B cell (primary cell): ENCODE measurements at regions not wholly inside any gene's neighbourhood (a gene's known extent, or its start where the extent isn't known, plus 50 kb on each side); places are given as distances from the start of the nearest gene placed in this dataset.

Experiments
- ATAC-seq: fragments of 200-7000 bp; cut with Tn5 transposase; one replicate; pipeline ENCODE4 v1.10.0; 2021; ENCODE audit warnings: low read depth, mild to moderate bottlenecking, moderate number of reproducible peaks, moderate library complexity
- CTCF ChIA-PET: fragments of 350-600 bp; sonication (Branson Sonifier 250); formaldehyde crosslinking; loops from one replicate; lab custom pipeline; 2021; ENCODE audit warnings: antibody characterized with exemption, inconsistent platforms; lab: Charles Lee
- POLR2A ChIA-PET: fragments of 350-600 bp; sonication (Branson Sonifier 250); formaldehyde crosslinking; loops from one replicate; lab custom pipeline; 2021; ENCODE audit warnings: antibody characterized with exemption; lab: Charles Lee
- DNase-seq: peaks from one replicate; pipeline ENCODE4 v3.0.0; 2013
- H2AFZ ChIP-seq: 2 replicates; pipeline ENCODE4 v1.6.1; 2012; ENCODE audit warnings: mild to moderate bottlenecking, low read depth, low read length; ENCODE audit not compliant: insufficient read depth, poor library complexity, severe bottlenecking
- H3K27ac ChIP-seq, 2 donors: 1 replicate in 1 of 2; 2 replicates in 1 of 2; pipeline ENCODE4 v1.5.1; 2012 to 2013; ENCODE audit warnings: low read length in 2 of 2, mild to moderate bottlenecking in 2 of 2, moderate library complexity in 1 of 2
- H3K27me3 ChIP-seq, 4 experiments: fragments of 200-600 bp in 1 of 4; sonication (generic) in 1 of 4; replicated peaks in 1 of 4; 1 replicate in 2 of 4; 2 replicates in 2 of 4; pipeline versions ENCODE4 v1.6.1 to v1.7.0; 2013 to 2016; ENCODE audit warnings: low read length in 3 of 4, mild to moderate bottlenecking in 2 of 4, mixed read lengths in 1 of 4, moderate library complexity in 1 of 4; ENCODE audit not compliant: insufficient read depth in 4 of 4, control insufficient read depth in 3 of 4; ENCODE audit errors: control extremely low read depth in 1 of 4
- H3K36me3 ChIP-seq, 2 experiments: replicated peaks in 1 of 2; 1 replicate in 1 of 2; 2 replicates in 1 of 2; pipeline versions ENCODE4 v1.6.1 to v1.7.1; 2013; ENCODE audit warnings: low read length in 1 of 2; ENCODE audit not compliant: insufficient read depth in 2 of 2, control insufficient read depth in 1 of 2; ENCODE audit errors: control extremely low read depth in 1 of 2, extremely low read depth in 1 of 2
- H3K4me1 ChIP-seq, 2 donors: fragments of 200-600 bp in 1 of 2; sonication (generic) in 1 of 2; 1 replicate in 1 of 2; 2 replicates in 1 of 2; pipeline versions ENCODE4 v1.5.1 to v1.6.1; 2013 to 2017; ENCODE audit warnings: low read length in 2 of 2; ENCODE audit not compliant: control insufficient read depth in 2 of 2, insufficient read depth in 2 of 2
- H3K4me2 ChIP-seq: replicated peaks from 2 replicates; pipeline ENCODE3; 2012; ENCODE audit warnings: mild to moderate bottlenecking, low read depth, low read length; ENCODE audit not compliant: poor library complexity, severe bottlenecking
- H3K4me3 ChIP-seq, 5 experiments: fragments of 200-600 bp in 1 of 5; sonication (generic) in 1 of 5; 1 replicate in 3 of 5; 2 replicates in 2 of 5; pipeline versions ENCODE4 v1.5.1 to v1.7.0; 2011 to 2016; ENCODE audit warnings: low read length in 4 of 5, mild to moderate bottlenecking in 4 of 5, low read depth in 2 of 5, control low read depth in 1 of 5, moderate library complexity in 1 of 5; ENCODE audit not compliant: insufficient read depth in 1 of 5; ENCODE audit errors: control extremely low read depth in 1 of 5, extremely low read depth in 1 of 5
- H3K79me2 ChIP-seq: fragments of 200-600 bp; sonication (generic); one replicate; pipeline ENCODE4 v1.6.0; 2016; ENCODE audit warnings: low read length; ENCODE audit not compliant: control insufficient read depth, insufficient read depth
- H3K9ac ChIP-seq: fragments of 200-600 bp; sonication (generic); 2 replicates; pipeline ENCODE4 v1.6.1; 2017; ENCODE audit warnings: mild to moderate bottlenecking, low read length, moderate library complexity
- H3K9me3 ChIP-seq, 3 donors: one replicate each; pipeline versions ENCODE4 v1.6.1 to v1.7.1; 2013; ENCODE audit warnings: low read length in 2 of 3; ENCODE audit not compliant: control insufficient read depth in 2 of 3, insufficient read depth in 1 of 3; ENCODE audit errors: control extremely low read depth in 1 of 3
- H4K20me1 ChIP-seq: 2 replicates; pipeline ENCODE4 v1.6.0; 2012; ENCODE audit warnings: mild to moderate bottlenecking, low read length; ENCODE audit not compliant: insufficient read depth, control insufficient read depth, poor library complexity, severe bottlenecking
- H3K27ac Mint-ChIP-seq: one replicate; pipeline ENCODE4 v1.8.0; 2021; ENCODE audit warnings: mixed read lengths
- H3K27me3 Mint-ChIP-seq: one replicate; pipeline ENCODE4 v1.8.0; 2021; ENCODE audit warnings: mixed read lengths
- H3K4me1 Mint-ChIP-seq: one replicate; pipeline ENCODE4 v1.8.0; 2021; ENCODE audit warnings: mixed read lengths
- H3K4me3 Mint-ChIP-seq: one replicate; pipeline ENCODE4 v1.8.0; 2021; ENCODE audit warnings: mixed read lengths
- H3K9me3 Mint-ChIP-seq: one replicate; pipeline ENCODE4 v1.8.0; 2022; ENCODE audit warnings: mixed read lengths; ENCODE audit not compliant: insufficient read depth
- EZH2 ChIP-seq: IDR thresholded peaks from 2 replicates; pipeline ENCODE4 v1.6.1; 2012; ENCODE audit warnings: borderline replicate concordance, low read depth, mild to moderate bottlenecking, moderate library complexity, low read length; ENCODE audit not compliant: insufficient read depth, poor library complexity, severe bottlenecking
- WGBS: methylation state at CpG from one replicate; pipeline ENCODE4 v1.1.5; 2013; ENCODE audit warnings: missing lambda C conversion rate; ENCODE audit not compliant: insufficient coverage; 5-methylcytosine and 5-hydroxymethylcytosine counted together
- intact Hi-C: fragments of 100-400 bp; cut with micrococcal nuclease; formaldehyde crosslinking; loops from one replicate; pipeline ENCODE4 v1.10.0; 2022
- TF ChIP-seq, protein P1 (sequence below): fragments of 200-600 bp; IDR thresholded peaks from one replicate; pipeline ENCODE4 v1.8.0; 2022; ENCODE audit warnings: antibody characterized with exemption, mild to moderate bottlenecking

DNA sequence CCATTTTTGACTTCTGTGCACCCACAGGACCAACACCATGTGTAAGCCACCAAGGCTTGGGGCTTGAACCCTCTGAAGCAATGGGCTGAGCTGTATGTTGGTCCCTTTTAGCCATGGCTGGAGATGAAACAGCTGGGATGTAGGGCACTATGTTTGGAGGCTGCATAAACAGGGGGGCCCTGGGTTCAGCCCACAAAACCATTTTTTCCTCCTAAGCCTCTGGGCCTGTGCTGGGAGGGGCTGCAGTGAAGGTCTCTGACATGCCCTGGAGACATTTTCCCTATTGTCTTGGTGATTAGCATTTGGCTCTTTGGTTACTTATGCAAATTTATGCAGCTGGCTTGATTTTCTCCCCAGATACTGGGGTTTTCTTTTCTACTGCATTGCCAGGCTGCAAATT lies 144.9 kb downstream of the ZNF326 start:
- H2AFZ ChIP-seq = no peak overlapping the region

DNA sequence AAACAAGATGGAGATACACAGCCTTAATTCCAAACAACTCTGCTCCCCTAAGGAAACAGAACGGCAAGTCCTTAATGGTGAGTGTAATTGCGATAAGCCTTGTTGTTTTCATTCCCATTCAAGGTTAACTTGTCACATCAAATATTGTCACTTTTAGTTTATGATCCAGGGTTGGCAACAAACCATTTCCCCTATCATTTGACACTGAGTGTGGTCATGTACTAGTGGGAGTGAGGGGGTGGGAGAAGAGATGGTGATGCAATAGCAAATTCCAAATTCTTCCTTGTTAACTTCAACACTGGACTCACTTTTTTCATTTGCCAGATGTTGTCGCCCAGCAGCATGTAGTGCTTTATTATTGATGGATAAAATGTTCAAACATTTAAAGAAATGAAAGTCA lies 140.4 kb downstream of the ZNF326 start:
- DNase-seq (no peak), ATAC-seq (no peak)
- Histone ChIP-seq H3K79me2 (no peaks in the 10 kb centered on the region), H3K4me2 (no peak overlapping the region), H2AFZ (no peak overlapping the region), H3K27me3 (peaks cover 0 to 2% (median 0%) of the 10 kb centered on the region in 4 experiments), H3K36me3 (no peaks in the 10 kb centered on the region), H3K9me3 (peaks cover 0 to 9% (median 5%) of the 10 kb centered on the region in 3 donors), H3K27ac (no peak overlapping the region), H3K4me1 (no peaks in the 10 kb centered on the region), H3K4me3 (no peak overlapping the region), H4K20me1 (no peaks in the 10 kb centered on the region), H3K9ac (no peak overlapping the region)
- Mint-ChIP-seq H3K4me3 (no peak overlapping the region), H3K4me1 (no peaks in the 10 kb centered on the region), H3K27me3 (peaks cover 10% of the 10 kb centered on the region), H3K27ac (no peak overlapping the region), H3K9me3 (peaks cover 6% of the 10 kb centered on the region)
- intact Hi-C loops = no loop called here
- TF ChIP-seq, protein P1, sequence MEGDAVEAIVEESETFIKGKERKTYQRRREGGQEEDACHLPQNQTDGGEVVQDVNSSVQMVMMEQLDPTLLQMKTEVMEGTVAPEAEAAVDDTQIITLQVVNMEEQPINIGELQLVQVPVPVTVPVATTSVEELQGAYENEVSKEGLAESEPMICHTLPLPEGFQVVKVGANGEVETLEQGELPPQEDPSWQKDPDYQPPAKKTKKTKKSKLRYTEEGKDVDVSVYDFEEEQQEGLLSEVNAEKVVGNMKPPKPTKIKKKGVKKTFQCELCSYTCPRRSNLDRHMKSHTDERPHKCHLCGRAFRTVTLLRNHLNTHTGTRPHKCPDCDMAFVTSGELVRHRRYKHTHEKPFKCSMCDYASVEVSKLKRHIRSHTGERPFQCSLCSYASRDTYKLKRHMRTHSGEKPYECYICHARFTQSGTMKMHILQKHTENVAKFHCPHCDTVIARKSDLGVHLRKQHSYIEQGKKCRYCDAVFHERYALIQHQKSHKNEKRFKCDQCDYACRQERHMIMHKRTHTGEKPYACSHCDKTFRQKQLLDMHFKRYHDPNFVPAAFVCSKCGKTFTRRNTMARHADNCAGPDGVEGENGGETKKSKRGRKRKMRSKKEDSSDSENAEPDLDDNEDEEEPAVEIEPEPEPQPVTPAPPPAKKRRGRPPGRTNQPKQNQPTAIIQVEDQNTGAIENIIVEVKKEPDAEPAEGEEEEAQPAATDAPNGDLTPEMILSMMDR = no peak
- no CpG with 5 or more reads among the region's 3 CpGs for WGBS
- CTCF ChIA-PET = no interaction called here
- POLR2A ChIA-PET = no interaction called here

More for the DNA sequence above, 144.9 kb downstream of the ZNF326 start:
- H3K27ac ChIP-seq = no peak overlapping the region
- intact Hi-C loops = no loop called here
- H4K20me1 ChIP-seq = no peaks in the 10 kb centered on the region
- H3K27me3 Mint-ChIP-seq = peaks cover 3% of the 10 kb centered on the region
- no peaks in the 10 kb centered on the region for H3K4me1 Mint-ChIP-seq
- TF ChIP-seq, protein P1 = no peak
- no peak for TF ChIP-seq EZH2
- ChIA-PET CTCF (no interaction called here), POLR2A (no interaction called here)
- H3K4me2 ChIP-seq = no peak overlapping the region
- peaks cover 0 to 9% (median 5%) of the 10 kb centered on the region in 3 donors for H3K9me3 ChIP-seq
- H3K9me3 Mint-ChIP-seq = peaks cover 9% of the 10 kb centered on the region
- H3K4me1 ChIP-seq = no peaks in the 10 kb centered on the region
- no peak overlapping the region for H3K27ac Mint-ChIP-seq
- H3K4me3 ChIP-seq = no peak overlapping the region
- ATAC-seq (no peak), DNase-seq (no peak)
- H3K36me3 ChIP-seq = no peaks in the 10 kb centered on the region
- H3K4me3 Mint-ChIP-seq = no peak overlapping the region
- no peaks in the 10 kb centered on the region for H3K27me3 ChIP-seq
- no peaks in the 10 kb centered on the region for H3K79me2 ChIP-seq
- no peak overlapping the region for H3K9ac ChIP-seq
